GM12878 (cell line): ENCODE measurements at regions not wholly inside any gene's neighbourhood (a gene's known extent, or its start where the extent isn't known, plus 50 kb on each side); places are given as distances from the start of the nearest gene placed in this dataset.

ENCODE experiments used
- KDM1A ChIP-seq: fragments of 200-600 bp; sonication (generic); IDR thresholded peaks from 2 replicates; pipeline ENCODE4 v1.6.1; 2016; ENCODE audit warnings: borderline replicate concordance
- SMARCA5 ChIP-seq: fragments of 450-650 bp; IDR thresholded peaks from 2 replicates; pipeline ENCODE4 v1.6.1; 2017; ENCODE audit warnings: mild to moderate bottlenecking
- TF ChIP-seq, protein P1 (sequence below): IDR thresholded peaks from 2 replicates; pipeline ENCODE4 v1.6.1; 2011; ENCODE audit warnings: low read depth, mild to moderate bottlenecking, low read length, moderate library complexity, borderline replicate concordance; ENCODE audit errors: extremely low read depth

DNA sequence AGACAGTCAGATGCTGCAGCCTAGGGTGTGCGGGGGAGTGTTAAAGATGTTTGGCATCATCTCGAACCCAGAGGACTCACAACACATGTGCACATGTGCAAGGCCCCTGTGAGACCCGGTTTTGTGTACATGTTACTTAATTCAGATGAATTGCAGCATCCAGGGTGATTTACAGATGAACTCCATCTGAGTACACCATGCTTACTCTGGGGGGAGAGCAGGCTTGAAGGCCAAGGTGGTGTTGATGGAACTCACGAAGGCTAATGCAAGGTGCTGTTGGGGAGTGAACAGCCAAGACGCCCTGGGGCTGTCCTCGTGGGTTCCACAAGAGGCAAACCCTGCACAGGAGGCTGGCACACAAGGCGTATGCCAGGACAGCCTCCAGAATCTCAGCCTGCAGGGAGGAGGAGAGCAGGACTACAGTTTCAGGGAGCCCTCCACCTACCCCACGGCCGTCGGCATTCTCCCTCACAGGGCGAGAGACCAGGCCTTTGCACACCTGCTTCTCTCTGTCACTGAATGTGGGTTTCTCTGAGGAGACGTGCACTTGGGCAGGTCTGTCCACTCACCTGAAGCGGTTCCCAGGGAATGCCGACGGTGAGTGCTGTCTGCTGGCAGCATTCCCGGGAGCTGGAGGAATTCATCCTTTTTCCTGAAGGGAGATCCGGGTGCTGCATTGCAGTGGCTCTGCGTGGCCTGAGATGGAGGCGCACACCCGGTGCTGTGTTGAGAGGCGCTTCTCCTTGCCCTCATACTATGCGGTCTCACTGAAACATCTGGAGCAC is 178.5 kb upstream of the RNF32 start:
- TF ChIP-seq SMARCA5 (no peak), KDM1A (no peak)
- TF ChIP-seq, protein P1, sequence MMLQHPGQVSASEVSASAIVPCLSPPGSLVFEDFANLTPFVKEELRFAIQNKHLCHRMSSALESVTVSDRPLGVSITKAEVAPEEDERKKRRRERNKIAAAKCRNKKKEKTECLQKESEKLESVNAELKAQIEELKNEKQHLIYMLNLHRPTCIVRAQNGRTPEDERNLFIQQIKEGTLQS = no peak
